Fibroblast of the conjunctiva (primary cell): ENCODE measurements at regions not wholly inside any gene's neighbourhood (a gene's known extent, or its start where the extent isn't known, plus 50 kb on each side); places are given as distances from the start of the nearest gene placed in this dataset.

Experiments
- DNase-seq: peaks from one replicate; pipeline ENCODE4 v3.0.0-alpha.2; 2010; ENCODE audit warnings: low read depth

DNA sequence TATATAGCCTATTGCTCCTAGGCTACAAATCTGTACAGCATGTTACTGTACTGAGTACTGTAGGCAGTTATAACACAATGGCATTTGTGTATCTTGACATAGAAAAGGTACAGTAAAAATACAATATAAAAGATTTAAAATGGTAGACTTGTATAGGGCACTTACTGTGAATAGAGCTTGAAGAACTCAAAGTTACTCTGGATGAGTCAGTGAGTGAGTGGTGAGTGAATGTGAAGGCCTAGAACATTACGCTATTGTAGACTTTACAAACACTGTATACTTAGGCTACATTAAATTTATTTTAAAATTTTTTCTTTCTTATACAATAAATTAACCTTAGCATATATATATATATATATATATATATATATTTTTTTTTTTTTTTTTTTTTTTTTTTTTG lies 140.0 kb upstream of the UBE2E1 start:
- no peak for DNase-seq

- no peak for DNase-seq
Measured at GRCh38 chr3:23666818-23667217, 138.9 kb upstream of the UBE2E1 start.

GRCh38 chr3:23667536-23668429 lies 138.0 kb upstream of the UBE2E1 start:
- DNase-seq = no peak

DNA sequence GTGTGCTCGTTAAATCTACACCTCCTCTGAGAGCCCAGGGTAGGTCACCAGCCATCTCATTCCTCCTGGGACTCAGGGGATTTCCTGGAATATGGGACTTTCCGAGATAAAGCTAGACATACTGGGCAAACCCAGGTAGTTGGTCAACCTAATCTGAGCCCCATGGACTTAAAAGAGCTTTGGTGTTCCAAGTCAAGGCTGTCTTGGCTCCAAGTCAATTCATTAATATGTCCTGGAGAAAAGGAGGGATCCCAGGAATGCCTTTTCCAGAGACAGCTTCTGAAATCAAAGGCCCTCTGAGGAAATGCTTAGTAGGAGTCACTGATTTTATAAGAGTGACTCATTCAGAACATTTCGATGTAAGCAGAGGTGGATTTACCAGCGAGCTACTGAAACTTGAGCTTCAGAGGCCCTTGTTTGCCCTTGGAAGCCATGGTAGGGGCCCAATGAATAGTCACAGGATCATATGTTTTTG lies 137.3 kb upstream of the UBE2E1 start:
- peak; percentile 70 for DNase-seq

DNA sequence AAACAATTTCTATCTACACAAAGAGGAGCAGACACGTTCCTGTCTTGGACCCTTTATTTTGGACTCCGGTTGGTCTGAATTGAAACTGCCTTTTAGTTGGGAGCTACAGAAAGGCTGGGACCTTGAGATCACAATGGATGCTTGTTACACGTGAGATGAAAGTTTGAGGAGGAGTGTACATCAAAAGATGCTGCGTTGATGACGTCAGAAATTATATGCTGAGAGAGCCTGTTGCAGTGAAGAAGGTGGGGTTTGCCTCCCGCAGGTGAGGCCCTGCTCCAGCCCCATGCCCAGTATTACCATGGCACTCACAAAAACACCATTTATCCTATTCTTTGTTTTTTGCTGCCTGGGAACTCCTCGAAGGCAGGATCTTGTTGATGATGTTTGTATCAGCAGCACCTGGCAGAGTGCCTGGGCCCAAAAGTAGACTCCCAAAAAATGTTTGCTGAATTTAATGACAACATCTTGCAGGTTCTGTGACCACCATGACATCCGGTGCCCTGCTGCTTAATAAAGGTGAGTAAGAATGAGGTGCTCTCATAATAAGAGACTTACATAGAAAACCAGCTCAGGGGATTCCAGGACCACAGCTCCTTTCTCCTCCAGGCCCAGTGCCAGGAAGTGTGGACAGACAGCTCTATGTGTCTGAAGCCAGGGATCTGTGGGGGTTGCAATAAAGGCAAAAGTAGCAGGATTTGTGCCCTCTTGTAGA lies 136.1 kb upstream of the UBE2E1 start:
- DNase-seq = no peak

DNA sequence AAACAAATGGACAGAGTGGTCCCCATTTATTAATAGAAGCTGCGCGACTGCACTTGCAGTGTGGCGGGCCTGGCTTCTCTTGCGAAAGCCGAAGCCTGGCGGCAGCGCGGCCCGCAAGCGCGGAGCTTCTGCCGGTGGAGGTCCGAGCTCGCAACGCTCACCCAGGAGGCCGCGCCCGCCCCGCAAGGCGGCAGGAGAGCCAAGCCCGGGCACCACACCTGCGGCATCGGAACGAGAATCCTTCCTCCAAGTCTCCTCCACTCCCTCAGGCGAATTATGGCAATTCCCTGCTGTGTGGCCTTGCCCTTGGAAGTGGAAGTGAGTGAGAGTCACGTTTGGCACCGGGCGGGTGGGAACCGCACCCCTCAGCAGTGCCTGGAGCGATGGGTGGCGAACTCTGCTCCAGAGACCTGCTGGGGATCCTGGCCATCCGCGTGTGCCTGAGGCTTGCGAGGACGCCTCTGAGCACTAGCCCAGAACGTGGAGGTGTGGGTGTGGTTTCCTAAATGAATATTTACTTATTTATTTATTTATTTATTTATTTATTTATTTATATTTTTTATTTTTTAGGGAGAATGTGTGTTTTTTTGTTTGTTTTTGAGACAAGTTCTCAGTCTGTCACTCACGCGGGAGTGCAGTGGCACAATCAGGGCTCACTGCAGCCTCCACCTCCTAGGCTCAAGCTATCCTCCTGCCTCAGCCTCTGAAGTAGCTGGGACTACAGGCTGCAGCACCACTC lies 133.7 kb upstream of the UBE2E1 start:
- no peak for DNase-seq

GRCh38 chr3:23672628-23673027 lies 133.1 kb upstream of the UBE2E1 start:
- no peak for DNase-seq

GRCh38 chr3:23675010-23675409 lies 130.7 kb upstream of the UBE2E1 start:
- DNase-seq = no peak

DNA sequence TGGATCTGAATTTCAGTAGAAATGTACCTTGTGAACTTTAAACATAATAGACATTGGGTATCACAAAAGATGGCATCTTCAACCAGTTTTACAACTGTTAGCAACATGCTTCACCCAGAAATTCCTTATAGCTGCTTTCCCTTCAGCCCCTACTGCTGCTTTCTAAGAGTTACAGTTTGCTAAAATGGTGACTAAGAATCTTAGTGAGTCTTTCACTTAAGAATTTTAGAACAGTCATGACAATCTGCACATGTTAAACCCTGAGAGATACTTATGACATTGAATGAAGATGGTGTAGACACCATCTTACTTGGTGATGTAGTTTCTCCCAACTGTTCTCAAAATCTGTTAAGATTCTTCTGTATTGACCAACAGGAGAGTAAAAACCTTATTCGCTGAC lies 129.7 kb upstream of the UBE2E1 start:
- DNase-seq = no peak

- no peak for DNase-seq
Measured at GRCh38 chr3:23682646-23683045, 123.1 kb upstream of the UBE2E1 start.

DNA sequence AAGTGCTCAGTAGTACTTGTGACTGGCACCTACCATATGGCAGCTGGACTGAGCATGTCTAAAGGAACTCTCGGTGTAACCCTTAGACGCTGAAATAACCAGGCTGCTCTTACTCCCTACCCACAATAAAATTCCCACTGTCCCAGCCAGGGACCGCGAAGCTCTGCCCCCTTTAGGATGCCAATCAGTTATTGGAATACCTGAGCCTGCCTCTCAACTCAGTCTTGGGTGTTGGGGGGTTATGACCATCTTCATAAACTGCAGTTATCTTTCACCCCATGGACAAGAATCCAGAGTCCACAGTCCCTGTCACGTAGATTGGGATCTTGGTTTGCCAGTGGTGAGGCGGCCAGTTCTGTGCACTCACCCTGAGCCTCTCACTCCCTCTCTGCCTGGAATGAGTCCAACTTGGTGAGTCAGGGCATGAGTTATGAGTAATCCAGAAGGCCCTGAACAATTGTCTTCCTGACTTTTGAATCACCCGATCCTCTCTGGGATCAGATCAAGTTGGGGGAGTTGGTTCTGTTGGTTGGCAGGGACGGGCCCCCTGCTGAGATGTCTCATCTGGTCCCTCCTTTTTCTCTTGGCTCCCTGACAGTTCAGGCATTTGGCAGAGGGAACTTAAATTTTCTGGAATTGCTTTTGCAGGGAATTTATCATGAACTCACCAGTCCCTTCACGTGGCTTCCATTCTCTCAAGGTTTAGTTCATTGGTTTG lies 120.1 kb upstream of the UBE2E1 start:
- DNase-seq = peak; percentile 98

DNA sequence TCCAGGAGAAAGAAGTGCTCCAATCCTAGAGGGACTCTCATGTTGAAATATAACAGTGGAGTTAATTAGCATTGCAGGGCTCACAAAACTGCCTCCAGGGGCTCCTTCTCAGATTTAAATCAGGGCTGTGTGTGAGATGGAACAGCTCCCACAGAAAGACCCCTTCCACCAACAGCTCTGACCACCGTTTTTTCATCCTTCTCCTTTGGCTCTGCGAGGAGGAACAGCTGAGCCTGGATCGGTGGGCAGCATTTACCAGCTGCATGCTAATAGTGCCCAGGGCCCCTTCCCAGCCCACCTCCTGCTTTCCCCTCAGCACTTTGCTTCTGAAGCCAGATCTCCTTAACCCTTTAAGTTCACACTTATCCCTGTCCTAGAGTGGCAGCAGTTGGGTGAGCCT lies 119.2 kb upstream of the UBE2E1 start:
- no peak for DNase-seq

- DNase-seq = no peak
Measured at GRCh38 chr3:23691357-23691895, 114.3 kb upstream of the UBE2E1 start.

- no peak for DNase-seq
Measured at GRCh38 chr3:23696842-23697241, 108.9 kb upstream of the UBE2E1 start.

DNA sequence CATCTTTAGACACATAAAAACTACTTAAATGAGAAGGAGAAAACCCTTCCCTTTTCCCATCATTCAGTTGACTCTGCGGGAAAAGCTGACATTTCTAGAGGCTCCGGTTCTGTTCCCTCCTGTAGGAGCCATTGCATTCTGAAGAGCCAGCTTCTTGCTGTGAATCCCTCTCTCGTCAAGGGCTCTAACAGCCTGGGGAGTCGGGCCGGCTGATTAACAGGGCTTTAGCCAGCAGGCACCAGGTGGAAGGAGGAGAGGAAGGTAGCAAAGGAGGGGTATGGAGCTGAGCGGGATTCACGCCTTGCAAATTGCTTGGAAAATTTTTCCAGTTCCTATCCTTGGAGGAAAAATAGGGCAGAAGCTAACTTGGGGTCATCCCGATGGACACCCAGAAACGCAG lies 108.3 kb upstream of the UBE2E1 start:
- DNase-seq = no peak

- no peak for DNase-seq
Measured at GRCh38 chr3:23698652-23699313, 107.0 kb upstream of the UBE2E1 start.

- no peak for DNase-seq
Measured at GRCh38 chr3:23700616-23701015, 105.1 kb upstream of the UBE2E1 start.

GRCh38 chr3:23701716-23702597 lies 103.8 kb upstream of the UBE2E1 start:
- no peak for DNase-seq

- DNase-seq = no peak
Measured at GRCh38 chr3:23704298-23704697, 101.5 kb upstream of the UBE2E1 start.

- no peak for DNase-seq
Measured at GRCh38 chr3:23706111-23706510, 99.6 kb upstream of the UBE2E1 start.
